ENCODE measurements at regions not wholly inside any gene's neighbourhood (a gene's known extent, or its start where the extent isn't known, plus 50 kb on each side); places are given as distances from the start of the nearest gene placed in this dataset.

GRCh38 chr11:96763244-96763643 lies 373.4 kb downstream of the JRKL start:
- TF ChIP-seq, protein P1, sequence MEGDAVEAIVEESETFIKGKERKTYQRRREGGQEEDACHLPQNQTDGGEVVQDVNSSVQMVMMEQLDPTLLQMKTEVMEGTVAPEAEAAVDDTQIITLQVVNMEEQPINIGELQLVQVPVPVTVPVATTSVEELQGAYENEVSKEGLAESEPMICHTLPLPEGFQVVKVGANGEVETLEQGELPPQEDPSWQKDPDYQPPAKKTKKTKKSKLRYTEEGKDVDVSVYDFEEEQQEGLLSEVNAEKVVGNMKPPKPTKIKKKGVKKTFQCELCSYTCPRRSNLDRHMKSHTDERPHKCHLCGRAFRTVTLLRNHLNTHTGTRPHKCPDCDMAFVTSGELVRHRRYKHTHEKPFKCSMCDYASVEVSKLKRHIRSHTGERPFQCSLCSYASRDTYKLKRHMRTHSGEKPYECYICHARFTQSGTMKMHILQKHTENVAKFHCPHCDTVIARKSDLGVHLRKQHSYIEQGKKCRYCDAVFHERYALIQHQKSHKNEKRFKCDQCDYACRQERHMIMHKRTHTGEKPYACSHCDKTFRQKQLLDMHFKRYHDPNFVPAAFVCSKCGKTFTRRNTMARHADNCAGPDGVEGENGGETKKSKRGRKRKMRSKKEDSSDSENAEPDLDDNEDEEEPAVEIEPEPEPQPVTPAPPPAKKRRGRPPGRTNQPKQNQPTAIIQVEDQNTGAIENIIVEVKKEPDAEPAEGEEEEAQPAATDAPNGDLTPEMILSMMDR (IDR thresholded peaks at IDR 0.05; ENCODE audit: low read depth, low read length, poor library complexity, severe bottlenecking), result no peak
- no peak for TF ChIP-seq EZH2phosphoT487 (IDR thresholded peaks at IDR 0.05; ENCODE audit: borderline replicate concordance, low read length)
- Histone ChIP-seq H3K27ac (ENCODE audit: low read depth, low read length) (no peak overlapping the region), H3K4me3 (ENCODE audit: low read length) (no peak overlapping the region), H3K4me1 (ENCODE audit: control insufficient read depth, low read length) (no peaks in the 10 kb centered on the region), H3K36me3 (ENCODE audit: control insufficient read depth, low read length) (no peaks in the 10 kb centered on the region), H3K27me3 (ENCODE audit: control insufficient read depth, low read length) (no peaks in the 10 kb centered on the region), H4K20me1 (ENCODE audit: control insufficient read depth, insufficient read depth, low read depth, low read length) (no peaks in the 10 kb centered on the region), H3K9me3 (ENCODE audit: control insufficient read depth, insufficient read depth, low read length) (no peaks in the 10 kb centered on the region), H3K9me2 (replicated peaks; ENCODE audit: control insufficient read depth, low read length) (no peaks in the 10 kb centered on the region), H3K4me2 (ENCODE audit: low read length) (no peak overlapping the region), H3F3A (ENCODE audit: control insufficient read depth, insufficient read depth) (no peaks in the 10 kb centered on the region), H3K79me2 (ENCODE audit: control insufficient read depth, low read length) (no peaks in the 10 kb centered on the region)

- Histone ChIP-seq H3K9me3 (ENCODE audit: control insufficient read depth, insufficient read depth, low read length) (no peaks in the 10 kb centered on the region), H4K20me1 (ENCODE audit: control insufficient read depth, insufficient read depth, low read depth, low read length) (no peaks in the 10 kb centered on the region), H3K9me2 (replicated peaks; ENCODE audit: control insufficient read depth, low read length) (no peaks in the 10 kb centered on the region), H3K27me3 (ENCODE audit: control insufficient read depth, low read length) (no peaks in the 10 kb centered on the region), H3K4me1 (ENCODE audit: control insufficient read depth, low read length) (no peaks in the 10 kb centered on the region), H3K4me2 (ENCODE audit: low read length) (no peak overlapping the region), H3K27ac (ENCODE audit: low read depth, low read length) (no peak overlapping the region), H3K79me2 (ENCODE audit: control insufficient read depth, low read length) (no peaks in the 10 kb centered on the region), H3K4me3 (ENCODE audit: low read length) (no peak overlapping the region), H3K36me3 (ENCODE audit: control insufficient read depth, low read length) (no peaks in the 10 kb centered on the region), H3F3A (ENCODE audit: control insufficient read depth, insufficient read depth) (no peaks in the 10 kb centered on the region)
- TF ChIP-seq, protein P1 (IDR thresholded peaks at IDR 0.05; ENCODE audit: low read depth, low read length, poor library complexity, severe bottlenecking), result no peak
- TF ChIP-seq EZH2phosphoT487 (IDR thresholded peaks at IDR 0.05; ENCODE audit: borderline replicate concordance, low read length), result no peak
Measured at GRCh38 chr11:96778272-96778671, 388.5 kb downstream of the JRKL start.

DNA sequence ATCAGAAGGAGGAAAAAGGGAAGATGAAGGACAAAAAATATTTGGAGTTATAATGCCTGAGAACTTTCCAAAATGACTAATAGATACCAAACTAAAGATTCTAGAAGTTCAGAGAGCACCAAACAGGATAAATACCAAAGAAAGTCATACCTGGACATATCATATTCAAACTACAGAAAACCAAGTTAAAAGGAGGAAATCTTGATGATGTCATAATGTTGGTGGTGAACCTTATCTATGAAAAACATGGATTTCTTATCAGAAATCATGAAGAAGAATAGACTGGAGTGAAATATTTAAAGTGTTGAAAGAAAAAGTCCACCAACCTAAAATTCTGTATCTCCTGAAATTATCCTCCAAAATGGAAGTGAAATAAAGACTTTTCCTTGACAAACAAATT lies 389.2 kb downstream of the JRKL start:
- Histone ChIP-seq H3F3A (ENCODE audit: control insufficient read depth, insufficient read depth) (no peaks in the 10 kb centered on the region), H3K79me2 (ENCODE audit: control insufficient read depth, low read length) (no peaks in the 10 kb centered on the region), H3K27ac (ENCODE audit: low read depth, low read length) (no peak overlapping the region), H3K4me3 (ENCODE audit: low read length) (no peak overlapping the region), H3K4me2 (ENCODE audit: low read length) (no peak overlapping the region), H3K9me2 (replicated peaks; ENCODE audit: control insufficient read depth, low read length) (no peaks in the 10 kb centered on the region), H3K9me3 (ENCODE audit: control insufficient read depth, insufficient read depth, low read length) (no peaks in the 10 kb centered on the region), H3K36me3 (ENCODE audit: control insufficient read depth, low read length) (no peaks in the 10 kb centered on the region), H4K20me1 (ENCODE audit: control insufficient read depth, insufficient read depth, low read depth, low read length) (no peaks in the 10 kb centered on the region), H3K4me1 (ENCODE audit: control insufficient read depth, low read length) (no peaks in the 10 kb centered on the region), H3K27me3 (ENCODE audit: control insufficient read depth, low read length) (no peaks in the 10 kb centered on the region)
- TF ChIP-seq, protein P1 (IDR thresholded peaks at IDR 0.05; ENCODE audit: low read depth, low read length, poor library complexity, severe bottlenecking), result no peak
- TF ChIP-seq EZH2phosphoT487 (IDR thresholded peaks at IDR 0.05; ENCODE audit: borderline replicate concordance, low read length), result no peak

DNA sequence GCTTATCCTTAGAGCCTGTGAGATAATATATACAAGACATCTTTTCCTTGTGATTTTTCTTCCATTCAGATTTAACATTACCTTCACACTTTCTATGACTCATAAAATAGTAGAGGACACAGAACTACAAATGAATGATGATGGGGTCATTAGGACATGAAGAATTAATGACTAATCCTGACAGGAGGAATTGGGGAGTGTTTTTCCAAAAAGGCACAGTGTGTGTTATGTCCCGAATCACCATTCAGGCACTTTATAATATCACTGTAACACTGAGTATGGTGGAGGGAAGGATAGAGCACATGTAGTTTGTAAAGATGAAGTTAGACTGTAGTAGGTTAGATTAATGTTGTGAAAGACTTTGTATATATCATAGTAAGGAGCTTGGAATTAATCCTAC lies 391.3 kb downstream of the JRKL start:
- Histone ChIP-seq H3K9me3 (ENCODE audit: control insufficient read depth, insufficient read depth, low read length) (no peaks in the 10 kb centered on the region), H3K4me3 (ENCODE audit: low read length) (no peak overlapping the region), H3K4me2 (ENCODE audit: low read length) (no peak overlapping the region), H3K27me3 (ENCODE audit: control insufficient read depth, low read length) (no peaks in the 10 kb centered on the region), H3K27ac (ENCODE audit: low read depth, low read length) (no peak overlapping the region), H4K20me1 (ENCODE audit: control insufficient read depth, insufficient read depth, low read depth, low read length) (no peaks in the 10 kb centered on the region), H3K79me2 (ENCODE audit: control insufficient read depth, low read length) (no peaks in the 10 kb centered on the region), H3K4me1 (ENCODE audit: control insufficient read depth, low read length) (no peaks in the 10 kb centered on the region), H3F3A (ENCODE audit: control insufficient read depth, insufficient read depth) (no peaks in the 10 kb centered on the region), H3K36me3 (ENCODE audit: control insufficient read depth, low read length) (no peaks in the 10 kb centered on the region), H3K9me2 (replicated peaks; ENCODE audit: control insufficient read depth, low read length) (no peaks in the 10 kb centered on the region)
- TF ChIP-seq EZH2phosphoT487 (IDR thresholded peaks at IDR 0.05; ENCODE audit: borderline replicate concordance, low read length), result no peak
- TF ChIP-seq, protein P1 (IDR thresholded peaks at IDR 0.05; ENCODE audit: low read depth, low read length, poor library complexity, severe bottlenecking), result no peak
